ENCODE measurements at regions not wholly inside any gene's neighbourhood (a gene's known extent, or its start where the extent isn't known, plus 50 kb on each side); places are given as distances from the start of the nearest gene placed in this dataset.

- no peak for DNase-seq
Measured at GRCh38 chr11:57103899-57104605, 77.7 kb upstream of the LRRC55 start.

GRCh38 chr11:57109331-57109730 lies 72.4 kb upstream of the LRRC55 start:
- DNase-seq = no peak

GRCh38 chr11:57111619-57112018 lies 70.1 kb upstream of the LRRC55 start:
- DNase-seq = no peak

- DNase-seq = peak; percentile 9
Measured at GRCh38 chr11:57116654-57117053, 65.1 kb upstream of the LRRC55 start.

- no peak for DNase-seq
Measured at GRCh38 chr11:57120192-57120965, 61.4 kb upstream of the LRRC55 start.

- DNase-seq = no peak
Measured at GRCh38 chr11:57121996-57122395, 59.8 kb upstream of the LRRC55 start.

GRCh38 chr11:57123590-57123989 lies 58.2 kb upstream of the LRRC55 start:
- DNase-seq = no peak

GRCh38 chr11:57124505-57124904 lies 57.2 kb upstream of the LRRC55 start:
- no peak for DNase-seq

- DNase-seq = no peak
Measured at GRCh38 chr11:57124917-57125316, 56.8 kb upstream of the LRRC55 start.

GRCh38 chr11:57126766-57127400 lies 54.9 kb upstream of the LRRC55 start:
- no peak for DNase-seq

GRCh38 chr11:57131080-57131790 lies 50.5 kb upstream of the LRRC55 start:
- no peak for DNase-seq

Data from NK-92 treated with Interleukin-12 subunit alpha and Interleukin-12 subunit beta, amount 100 ng/mL, for 24 hours (cell line).